ENCODE measurements at regions not wholly inside any gene's neighbourhood (a gene's known extent, or its start where the extent isn't known, plus 50 kb on each side); places are given as distances from the start of the nearest gene placed in this dataset.
"Not testable (repeated sequence)": the region's sequence is repeated elsewhere in the genome, so short reads cannot be mapped to it uniquely, and the experiment has no call there.

GRCh38 chr3:94494992-94495391, 432.1 kb downstream of the NSUN3 start:
- TF ChIP-seq CTCF (conservative IDR thresholded peaks at IDR 0.05): no peak
- H3K27ac ChIP-seq: no peak overlapping the region

GRCh38 chr3:94500146-94500545, 437.3 kb downstream of the NSUN3 start:
- H3K27ac ChIP-seq: no peak overlapping the region
- TF ChIP-seq CTCF (conservative IDR thresholded peaks at IDR 0.05): no peak

- not testable (repeated sequence) for H3K27ac ChIP-seq
These were observed 444.5 kb downstream of the NSUN3 start for GRCh38 chr3:94507354-94507753.

DNA sequence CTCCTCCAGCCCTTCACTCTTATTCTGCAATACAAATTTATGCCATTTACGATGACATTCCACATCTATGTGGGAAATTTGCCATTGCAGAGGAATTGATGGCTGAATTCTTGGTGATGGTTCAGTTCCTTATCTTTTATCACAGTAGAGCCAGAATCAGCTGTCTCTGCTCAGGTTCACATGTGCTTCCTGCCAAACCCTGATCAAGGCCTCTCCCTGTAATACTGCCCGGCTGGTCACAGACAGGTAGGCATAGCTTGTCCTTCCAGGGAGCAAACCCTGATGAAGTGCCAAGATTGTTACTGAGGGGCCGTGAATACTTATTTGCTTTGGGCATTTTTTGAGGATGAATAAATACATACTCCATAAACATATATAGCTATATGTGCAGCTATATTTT, 450.0 kb downstream of the NSUN3 start:
- no peak for TF ChIP-seq CTCF (conservative IDR thresholded peaks at IDR 0.05)
- no peak overlapping the region for H3K27ac ChIP-seq

- TF ChIP-seq CTCF (conservative IDR thresholded peaks at IDR 0.05): no peak
- H3K27ac ChIP-seq: no peak overlapping the region
These were observed 450.7 kb downstream of the NSUN3 start for GRCh38 chr3:94513600-94513999.

DNA sequence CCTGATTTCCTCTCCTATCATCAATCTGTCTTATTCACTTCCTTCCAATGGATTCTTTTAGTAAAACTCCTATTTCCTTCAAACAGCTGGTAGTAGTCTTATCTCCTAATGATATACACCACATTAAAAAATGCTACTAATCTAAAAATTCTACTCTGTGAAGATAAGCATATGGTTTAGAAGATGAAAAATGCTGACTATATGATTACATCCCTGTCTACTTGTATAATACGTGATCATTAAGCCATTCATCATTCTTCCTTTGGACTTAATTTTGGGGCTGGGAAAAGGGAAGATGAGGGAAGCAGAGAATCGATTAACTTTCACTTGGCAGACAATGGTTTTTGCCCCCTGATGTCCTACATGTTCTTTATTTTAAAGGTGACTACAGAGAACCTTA, 453.1 kb downstream of the NSUN3 start:
- TF ChIP-seq CTCF (conservative IDR thresholded peaks at IDR 0.05): no peak
- no peak overlapping the region for H3K27ac ChIP-seq

DNA sequence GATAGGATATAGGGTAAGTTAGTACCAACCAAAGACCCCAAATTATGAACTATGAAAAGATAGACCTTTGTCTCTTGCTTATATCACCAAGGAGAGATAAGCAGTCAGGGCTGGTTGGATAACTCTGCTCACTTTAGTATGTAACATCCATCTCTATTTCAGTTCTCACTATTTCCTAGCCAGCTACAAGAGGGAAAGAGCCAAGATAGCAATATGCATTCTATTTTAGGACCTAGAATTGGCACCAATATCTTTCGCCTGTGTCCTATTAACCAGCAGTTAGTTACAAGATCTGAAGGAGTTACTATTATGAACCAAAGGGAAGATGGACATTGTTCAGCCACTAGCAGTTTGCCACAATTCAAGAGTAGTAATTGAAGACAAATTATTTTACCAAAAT, 457.5 kb downstream of the NSUN3 start:
- no peak overlapping the region for H3K27ac ChIP-seq
- TF ChIP-seq CTCF (conservative IDR thresholded peaks at IDR 0.05): no peak

GRCh38 chr3:94522488-94522887, 459.6 kb downstream of the NSUN3 start:
- H3K27ac ChIP-seq: peak overlapping the region; percentile 93
- peak; percentile 67 for TF ChIP-seq CTCF (conservative IDR thresholded peaks at IDR 0.05)
